ENCODE measurements at regions not wholly inside any gene's neighbourhood (a gene's known extent, or its start where the extent isn't known, plus 50 kb on each side); places are given as distances from the start of the nearest gene placed in this dataset.

DNA sequence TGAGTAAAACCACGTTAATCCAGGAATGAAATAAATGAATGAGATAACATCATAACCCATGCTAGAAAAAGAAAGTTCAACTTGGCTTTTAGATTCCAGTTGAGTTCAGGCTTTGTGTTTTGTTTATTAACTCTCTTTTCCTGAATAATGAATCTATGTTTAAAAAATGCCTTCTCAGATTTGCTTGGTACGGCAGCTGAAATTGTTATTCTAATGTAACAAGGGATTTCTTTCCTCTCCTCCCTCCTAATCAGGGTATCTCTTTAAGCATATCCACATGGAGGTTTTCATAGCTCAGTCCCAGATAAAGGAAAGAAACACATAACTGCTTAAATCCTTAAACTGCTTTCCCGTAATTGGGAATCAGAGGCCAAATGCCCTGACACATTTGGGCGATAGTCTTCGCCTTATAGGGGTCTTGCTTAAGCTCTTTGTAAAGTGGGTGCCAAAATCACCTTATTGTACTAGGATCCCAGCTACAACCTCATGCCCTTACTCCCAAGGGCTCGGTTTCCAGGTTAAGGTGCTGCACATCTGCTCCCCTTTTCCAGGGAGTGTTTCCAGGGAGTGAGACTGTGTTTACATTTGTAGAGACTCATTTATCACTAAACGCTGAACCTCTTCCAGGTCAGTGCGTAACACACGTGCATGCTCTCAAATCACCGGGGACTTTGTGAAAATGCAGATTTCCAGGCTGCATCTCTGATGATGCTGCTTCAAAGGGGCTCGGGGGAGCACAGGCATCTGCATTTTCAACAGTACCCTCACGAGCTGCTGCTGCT lies 142.8 kb upstream of the FOXF1 start:
- FAIRE-seq = no peak

DNA sequence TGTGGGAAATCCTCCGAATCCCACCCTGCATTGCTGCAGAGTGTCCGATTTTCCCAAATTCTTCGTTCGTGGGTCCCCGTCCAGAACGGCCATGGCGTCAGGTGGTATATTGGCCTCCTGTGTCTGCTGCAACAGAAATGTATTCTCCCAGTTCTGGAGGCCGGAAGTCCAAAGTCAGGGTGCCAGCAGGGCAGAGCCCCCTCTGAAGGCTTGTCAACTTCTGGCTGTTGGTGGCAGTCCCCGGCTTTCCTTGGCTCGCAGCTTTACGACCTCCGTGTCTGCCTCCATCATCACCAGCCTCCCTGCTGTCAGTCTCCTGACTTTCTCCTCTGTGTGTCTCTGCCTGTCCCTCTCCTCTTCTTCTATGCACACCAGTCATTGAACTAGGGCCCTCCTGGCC lies 142.1 kb upstream of the FOXF1 start:
- DNase-seq (ENCODE audit: insufficient read length, low spot score) (no peak), FAIRE-seq (no peak)

More for the DNA sequence above, 142.8 kb upstream of the FOXF1 start:
- DNase-seq (ENCODE audit: insufficient read length, low spot score) = no peak

DNA sequence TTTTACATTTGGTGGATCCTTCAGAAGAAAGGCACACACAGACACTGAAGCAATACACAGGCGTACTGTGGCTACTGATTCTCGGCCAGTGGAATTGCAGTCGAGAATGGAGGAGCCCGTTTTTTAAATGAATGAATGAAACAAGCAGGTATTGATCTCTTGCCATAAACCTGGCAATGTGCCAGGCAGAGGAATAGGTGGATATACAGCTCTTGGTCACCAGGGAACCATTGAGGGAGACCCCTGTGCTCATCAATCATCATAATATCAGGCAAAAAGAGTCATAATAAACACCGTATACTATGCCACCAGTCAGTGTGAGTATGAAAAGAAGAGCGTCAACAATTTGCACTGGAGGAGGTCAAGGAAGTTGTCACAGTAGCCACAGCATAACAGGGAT lies 140.3 kb upstream of the FOXF1 start:
- DNase-seq (ENCODE audit: insufficient read length, low spot score) = no peak
- FAIRE-seq = no peak

DNA sequence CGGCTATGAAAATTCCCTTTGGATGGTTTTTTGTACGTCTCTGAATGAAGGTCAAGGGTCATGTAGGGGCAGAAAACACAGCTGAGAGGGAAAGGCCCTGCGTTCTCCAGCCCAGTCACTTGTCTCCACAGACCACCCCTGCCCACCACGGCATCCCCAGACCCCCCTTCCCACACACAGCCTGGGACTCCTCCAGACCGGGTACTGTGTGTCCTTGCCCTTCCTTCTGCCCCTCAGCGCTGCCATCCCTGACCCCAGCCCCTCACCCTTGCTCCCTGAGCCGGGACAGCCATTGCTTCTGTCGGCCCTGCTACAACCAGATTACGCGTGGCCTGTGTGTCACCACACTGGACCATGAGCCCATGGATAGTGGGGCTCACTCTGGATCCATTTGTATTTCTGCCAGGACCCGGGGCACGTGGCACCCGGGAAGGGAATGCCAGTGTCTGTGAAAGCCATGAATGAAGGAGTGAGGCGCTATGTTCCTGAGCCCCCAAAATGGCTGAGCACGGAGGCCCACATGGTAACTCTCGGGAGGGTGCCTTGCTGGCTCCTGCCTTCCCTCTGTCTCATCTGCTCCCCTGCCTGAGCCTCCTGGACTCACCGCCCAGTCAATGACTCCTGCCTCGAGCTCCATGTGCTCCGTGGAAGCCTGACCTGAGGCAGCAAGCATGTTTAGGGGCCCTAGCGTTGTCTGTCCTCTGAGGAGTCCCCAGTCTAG lies 139.1 kb upstream of the FOXF1 start:
- no peak for FAIRE-seq

DNA sequence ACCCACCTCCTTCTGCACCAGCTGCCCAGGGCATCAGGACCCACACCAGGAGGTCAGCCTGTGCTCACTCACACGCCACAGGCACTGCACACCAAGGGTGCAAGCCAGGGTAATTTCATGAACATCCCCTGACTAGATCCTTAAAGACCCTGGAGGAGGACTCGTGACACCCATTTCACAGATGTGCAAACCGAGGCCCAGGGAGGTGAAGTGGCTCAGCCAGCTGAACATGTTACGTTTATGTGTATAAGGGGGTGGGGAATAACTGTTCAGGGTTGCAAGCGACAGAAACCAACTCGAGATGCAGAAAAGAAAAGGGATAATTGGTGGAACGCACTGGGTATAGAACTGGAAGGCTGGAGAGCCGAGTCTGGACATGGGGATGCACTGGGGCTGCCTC lies 138.1 kb upstream of the FOXF1 start:
- FAIRE-seq (no peak), DNase-seq (ENCODE audit: insufficient read length, low spot score) (no peak)

More for the DNA sequence above, 139.1 kb upstream of the FOXF1 start:
- DNase-seq (ENCODE audit: insufficient read length, low spot score) = no peak

DNA sequence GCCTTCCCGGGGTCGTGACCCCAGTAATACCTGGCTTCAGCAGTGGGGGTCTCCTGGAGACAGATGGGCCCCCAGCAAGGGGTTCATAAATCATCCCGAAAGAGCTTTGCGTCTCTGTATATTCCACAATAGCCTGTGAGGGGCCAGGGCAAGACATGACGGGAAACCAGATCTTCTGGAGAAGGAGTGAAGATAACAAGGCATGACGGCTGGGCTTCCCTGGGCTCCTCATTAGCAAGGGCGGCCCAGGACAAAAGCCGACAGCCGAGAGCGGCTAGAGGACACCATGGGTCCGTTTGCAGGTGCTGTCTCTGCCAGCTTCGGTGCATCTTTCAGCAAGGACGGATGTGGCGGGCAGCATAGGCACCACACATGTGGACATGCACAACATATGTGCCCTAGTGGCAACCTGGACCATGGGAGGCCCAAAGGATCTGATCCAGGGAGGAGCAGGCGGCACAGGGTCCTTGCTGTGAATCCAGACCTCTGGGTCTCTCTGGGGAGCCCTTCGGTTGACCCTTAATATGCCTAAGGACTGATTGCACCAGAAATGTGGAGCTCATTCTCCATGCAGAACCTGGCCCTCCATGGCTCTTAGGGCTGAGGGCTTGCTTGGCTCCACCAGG lies 136.9 kb upstream of the FOXF1 start:
- no peak for FAIRE-seq

DNA sequence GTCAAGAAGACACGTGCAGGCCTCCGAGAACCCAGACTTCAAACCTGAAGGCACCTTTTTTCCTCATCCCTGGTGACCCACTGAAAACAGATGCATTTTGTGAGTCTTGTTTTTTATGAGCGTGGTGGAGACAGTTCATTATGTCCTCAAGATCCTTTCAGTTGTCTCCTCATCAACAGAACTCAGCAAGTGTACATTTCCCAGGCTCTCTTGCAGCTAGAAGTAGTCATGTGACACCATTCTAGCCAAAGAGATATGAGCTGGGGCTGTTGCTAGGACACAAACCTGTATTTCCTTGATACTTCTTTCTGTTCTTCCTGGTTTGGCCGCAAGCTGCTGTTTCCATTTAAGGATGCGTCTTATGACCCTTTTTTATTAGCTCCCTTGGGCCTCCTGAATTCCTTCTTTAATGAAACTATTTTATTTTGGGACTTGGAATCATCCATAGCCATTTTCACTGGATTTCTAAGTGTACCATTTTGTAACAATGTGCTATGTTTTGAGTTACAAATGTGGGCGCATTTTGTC lies 135.7 kb upstream of the FOXF1 start:
- DNase-seq (ENCODE audit: insufficient read length, low spot score) (no peak), FAIRE-seq (no peak)

More for the DNA sequence above, 136.9 kb upstream of the FOXF1 start:
- no peak for DNase-seq (ENCODE audit: insufficient read length, low spot score)

DNA sequence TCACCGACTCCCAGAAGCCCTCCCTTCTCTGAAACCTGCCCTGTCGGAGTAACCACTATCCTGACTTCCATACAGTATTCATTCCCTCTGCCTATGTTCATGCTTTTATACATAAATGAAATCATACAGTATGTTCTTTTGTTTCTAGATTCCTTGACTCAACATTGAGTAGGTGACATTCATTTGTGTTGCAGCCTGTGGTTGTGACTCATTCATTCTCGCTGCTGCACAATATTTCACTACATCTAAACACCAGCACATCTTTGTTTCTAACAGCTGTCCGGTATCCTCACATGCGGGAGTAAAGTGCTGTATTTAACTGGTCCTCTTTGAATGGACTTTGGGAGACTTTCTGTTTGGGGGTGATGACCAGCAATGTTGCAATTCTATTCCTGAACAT lies 135.0 kb upstream of the FOXF1 start:
- DNase-seq (ENCODE audit: insufficient read length, low spot score) (no peak), FAIRE-seq (no peak)

DNA sequence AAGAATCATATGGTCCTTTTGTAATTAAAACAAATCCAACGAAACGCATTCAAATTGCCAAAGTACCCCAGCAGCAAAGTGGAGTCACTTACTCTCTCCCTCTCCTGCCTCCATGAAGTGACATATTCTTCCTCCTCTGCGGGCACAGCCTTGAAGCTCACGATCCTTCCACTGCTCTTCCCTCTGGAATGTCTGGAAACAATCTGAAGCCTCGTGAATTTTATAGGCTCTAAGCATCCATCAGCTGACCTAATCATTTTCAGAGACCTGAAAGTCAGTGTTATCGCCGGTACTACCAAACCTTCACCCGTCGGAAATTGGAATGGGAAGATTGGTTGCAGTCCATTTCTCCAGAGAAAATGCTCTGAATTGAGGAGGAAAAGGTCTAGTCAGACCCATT lies 134.5 kb upstream of the FOXF1 start:
- no peak for DNase-seq (ENCODE audit: insufficient read length, low spot score)
- FAIRE-seq = no peak

DNA sequence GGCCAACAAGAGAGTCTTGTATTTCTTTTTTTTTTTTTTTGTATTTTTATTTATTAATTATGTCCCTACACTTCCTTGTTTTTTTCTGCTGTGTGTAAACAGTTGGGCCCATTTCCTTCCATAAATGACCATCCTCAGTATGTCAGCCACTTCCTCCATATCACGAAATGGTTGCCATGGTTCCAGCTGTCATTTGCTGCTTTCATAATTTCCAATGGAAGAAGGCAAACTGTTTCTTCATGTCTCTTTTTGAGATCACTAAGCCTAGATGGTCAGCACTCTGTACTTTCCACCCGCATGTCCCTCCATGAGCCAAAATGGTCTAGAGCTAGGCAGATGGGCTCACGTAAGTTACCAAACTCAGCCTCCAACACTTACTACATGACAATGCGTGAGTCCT lies 133.5 kb upstream of the FOXF1 start:
- DNase-seq (ENCODE audit: insufficient read length, low spot score) (no peak), FAIRE-seq (no peak)

DNA sequence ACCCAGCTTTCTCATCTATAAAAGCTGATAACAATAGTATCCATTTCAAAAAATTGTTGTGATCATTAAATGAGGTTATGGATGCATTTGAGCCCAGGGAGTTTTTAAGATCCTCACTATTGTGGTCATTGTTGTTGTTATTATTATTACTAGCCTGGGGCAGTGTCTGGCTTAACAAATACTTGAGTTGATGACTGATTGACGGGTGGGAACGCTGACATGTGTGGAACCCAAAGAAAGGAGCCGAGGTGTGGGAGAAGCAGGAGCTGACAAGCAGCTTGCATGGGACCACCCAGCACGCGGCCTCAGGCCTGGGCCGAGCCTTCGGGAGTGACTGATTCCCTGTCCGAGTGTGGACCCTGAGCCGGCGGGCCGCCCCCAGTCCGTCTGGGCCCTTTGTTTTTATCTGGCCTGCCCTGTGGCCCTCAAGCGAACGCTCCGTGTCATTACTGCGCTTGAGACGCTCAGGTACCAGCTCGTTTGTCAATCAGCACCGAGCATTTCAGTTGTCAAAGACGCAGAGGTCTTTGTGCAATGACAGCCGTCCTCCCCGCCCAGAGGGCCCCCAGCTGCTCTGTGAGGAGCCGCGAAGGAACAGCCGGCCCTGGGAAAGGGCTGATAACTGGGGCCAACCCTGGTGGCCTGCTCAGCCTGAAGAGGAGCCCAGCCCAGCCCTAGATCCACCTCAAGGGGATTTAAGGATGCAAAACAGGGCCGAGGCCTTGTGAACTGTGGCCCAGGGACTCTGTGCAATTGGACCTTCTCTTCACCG lies 132.9 kb upstream of the FOXF1 start:
- FAIRE-seq (no peak), DNase-seq (ENCODE audit: insufficient read length, low spot score) (no peak)

DNA sequence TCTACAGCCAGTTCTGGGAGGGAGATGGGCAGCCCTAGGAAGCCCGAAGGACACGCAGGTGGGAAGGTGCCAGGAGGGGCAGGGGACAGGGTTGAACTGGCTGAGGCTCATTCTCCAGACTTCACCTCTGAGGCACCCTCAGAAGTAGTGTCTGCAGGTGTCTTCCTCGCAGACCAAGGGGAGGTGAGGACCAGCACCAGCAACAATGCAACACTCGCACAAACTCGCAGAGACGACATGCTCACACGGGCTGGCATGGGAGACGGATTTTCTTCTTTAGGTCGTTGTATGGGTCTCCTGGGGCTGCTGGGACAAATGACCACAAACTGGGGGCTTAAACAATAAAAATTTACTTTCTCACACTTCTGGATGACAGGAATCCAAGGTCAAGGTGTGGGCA lies 132.2 kb upstream of the FOXF1 start:
- FAIRE-seq (no peak), DNase-seq (ENCODE audit: insufficient read length, low spot score) (no peak)

DNA sequence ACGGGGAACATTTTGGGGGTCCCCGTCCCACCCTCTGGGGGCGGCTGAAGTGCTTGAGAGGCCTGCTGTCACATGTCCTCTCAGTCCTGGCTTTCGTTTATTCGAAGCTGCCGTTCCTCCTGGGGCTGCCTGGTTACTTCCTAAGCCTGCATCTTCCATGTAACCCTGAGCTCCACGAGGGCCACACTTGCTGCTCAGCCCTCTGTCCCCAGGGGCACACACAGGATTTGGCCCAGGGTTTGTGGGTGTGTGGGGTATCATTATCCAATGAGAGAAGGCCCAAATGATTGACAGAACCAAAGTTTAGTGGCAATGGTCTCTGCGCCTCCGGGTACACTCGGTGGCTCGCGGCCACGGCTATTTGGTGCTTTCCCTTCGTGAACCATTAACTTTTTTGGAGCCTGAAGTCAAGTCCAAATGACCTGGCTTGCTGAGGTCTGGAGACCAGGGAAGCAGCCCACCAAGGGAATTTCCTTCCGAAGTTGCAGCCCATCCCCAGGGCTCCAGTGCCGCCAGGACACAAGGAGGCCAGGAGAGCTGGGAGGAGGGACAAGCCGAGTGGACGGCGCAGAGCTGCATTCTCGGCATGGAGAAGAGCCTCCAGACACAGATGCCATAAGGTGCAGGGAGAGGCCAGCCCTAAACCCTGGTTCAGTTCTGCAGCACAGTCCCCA lies 131.4 kb upstream of the FOXF1 start:
- FAIRE-seq (no peak), DNase-seq (ENCODE audit: insufficient read length, low spot score) (no peak)

DNA sequence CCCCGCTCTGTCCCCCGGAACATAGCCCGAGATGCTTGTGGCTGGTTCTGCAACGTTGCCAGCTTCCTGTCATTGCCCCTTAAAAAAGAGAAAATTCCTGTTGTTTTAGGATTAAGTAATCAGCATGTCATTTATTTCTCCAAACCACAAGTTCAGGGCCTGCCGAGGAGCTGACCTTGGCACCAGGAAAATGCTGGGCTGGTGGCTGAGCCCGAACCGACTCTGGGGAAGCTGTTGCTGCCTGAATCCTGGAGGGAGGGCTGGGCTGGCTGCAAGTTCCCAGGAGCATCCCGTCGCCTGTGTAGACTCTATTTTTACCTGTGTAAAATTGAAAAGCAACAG lies 130.9 kb upstream of the FOXF1 start:
- DNase-seq (ENCODE audit: insufficient read length, low spot score) = no peak
- FAIRE-seq = no peak

DNA sequence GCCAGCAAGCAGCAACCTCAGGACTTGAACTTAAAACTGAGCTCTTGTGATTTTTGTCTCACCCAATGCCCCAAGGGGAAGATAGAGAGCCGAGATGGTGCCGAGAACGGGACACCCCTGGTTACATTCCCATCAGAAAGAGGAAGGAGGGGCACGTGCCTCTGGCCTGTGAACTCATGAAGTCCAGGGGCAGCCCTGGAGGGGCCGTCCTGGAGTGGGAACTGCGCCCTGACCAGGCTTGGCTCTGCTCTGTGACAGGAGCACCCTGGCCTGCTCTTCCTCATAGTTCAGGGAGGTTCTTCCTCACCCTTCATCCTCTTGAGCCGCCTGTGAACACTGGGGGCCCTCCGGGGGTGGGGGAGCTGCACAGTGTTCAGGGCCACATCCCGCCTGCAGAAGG lies 130.3 kb upstream of the FOXF1 start:
- FAIRE-seq = no peak
- DNase-seq (ENCODE audit: insufficient read length, low spot score) = no peak

DNA sequence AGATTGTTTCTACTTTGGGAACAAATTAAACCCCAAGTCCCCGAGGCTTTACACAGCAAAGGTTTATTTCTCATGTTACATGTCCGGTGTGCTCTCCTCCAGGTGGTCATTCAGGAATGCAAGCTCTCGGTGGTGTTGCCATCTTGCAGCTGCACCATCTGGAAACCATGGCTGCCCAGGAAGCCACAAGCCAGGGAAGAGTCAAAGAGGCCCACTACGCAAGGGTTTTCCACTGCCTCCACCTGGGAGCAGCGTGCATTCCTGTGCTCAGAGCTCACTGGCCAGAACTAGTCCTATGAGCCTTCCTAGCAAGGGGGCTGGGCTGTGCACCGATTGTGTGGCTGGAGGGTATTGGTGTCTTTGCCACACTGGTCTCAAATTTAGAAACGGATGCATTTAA lies 128.8 kb upstream of the FOXF1 start:
- DNase-seq (ENCODE audit: insufficient read length, low spot score) (no peak), FAIRE-seq (no peak)

DNA sequence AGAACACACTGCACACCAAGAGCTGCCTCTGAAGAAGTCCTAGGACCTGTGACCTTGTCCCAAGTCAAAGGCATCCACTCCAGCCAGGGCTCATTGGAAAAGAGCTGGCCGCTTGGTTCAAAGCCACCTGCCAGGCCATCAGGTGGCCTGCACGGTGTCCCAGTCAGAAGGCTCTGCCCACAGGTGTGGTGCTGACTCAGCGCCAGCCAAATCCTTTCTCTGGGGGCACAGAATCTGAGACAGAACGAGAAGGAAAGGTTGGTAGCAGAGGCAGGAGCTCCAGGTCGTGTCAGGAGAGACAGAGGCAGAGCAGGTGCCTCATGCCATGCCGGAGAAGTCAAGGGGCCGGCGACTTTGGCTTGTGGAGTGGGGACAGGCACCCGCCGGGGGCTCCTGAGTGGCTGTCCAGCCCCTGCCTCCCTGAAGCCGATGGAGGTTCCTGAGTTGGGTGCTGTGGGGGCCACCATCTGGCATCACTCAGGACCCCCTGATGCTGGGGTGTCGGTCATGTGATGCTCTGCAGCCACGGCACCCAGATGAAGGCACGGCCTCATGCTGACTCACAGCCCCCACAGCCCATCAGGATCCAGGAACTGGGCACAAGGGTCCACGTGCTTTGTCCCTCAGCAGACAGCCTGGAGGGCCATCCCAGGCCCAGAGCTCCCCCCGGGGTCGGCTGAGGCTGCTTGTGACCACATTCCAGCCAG lies 128.1 kb upstream of the FOXF1 start:
- DNase-seq (ENCODE audit: insufficient read length, low spot score) (no peak), FAIRE-seq (no peak)

DNA sequence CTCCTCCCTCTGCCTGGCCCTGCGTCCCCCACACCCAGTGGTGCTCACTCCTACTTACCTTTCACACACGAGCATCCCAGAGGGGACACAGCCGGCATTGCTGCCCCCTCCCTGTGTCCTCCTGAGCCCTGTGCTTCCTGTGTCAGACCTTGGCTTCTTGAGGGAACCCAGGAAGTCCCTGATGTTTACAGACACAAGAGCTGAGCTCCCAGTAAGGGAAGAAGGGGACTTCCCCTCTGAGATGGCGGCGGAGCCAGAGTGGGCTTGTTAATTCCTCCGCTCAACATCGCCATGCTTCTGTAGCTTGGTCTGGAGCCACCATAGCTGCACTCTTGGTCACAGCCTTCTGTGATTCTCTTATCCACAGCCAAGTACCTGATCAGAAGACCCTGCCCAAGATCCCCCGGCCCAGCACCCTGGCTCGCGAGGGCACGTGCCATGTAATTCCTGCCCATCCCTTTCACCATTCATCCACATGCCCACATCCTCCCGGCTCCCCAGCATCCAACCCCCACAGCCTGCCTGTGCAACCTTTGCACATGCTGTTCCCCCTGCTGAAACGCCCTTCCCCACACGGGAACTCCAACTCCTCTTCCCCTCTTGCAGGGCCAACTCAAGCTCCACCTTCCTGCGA lies 127.4 kb upstream of the FOXF1 start:
- FAIRE-seq (no peak), DNase-seq (ENCODE audit: insufficient read length, low spot score) (no peak)

DNA sequence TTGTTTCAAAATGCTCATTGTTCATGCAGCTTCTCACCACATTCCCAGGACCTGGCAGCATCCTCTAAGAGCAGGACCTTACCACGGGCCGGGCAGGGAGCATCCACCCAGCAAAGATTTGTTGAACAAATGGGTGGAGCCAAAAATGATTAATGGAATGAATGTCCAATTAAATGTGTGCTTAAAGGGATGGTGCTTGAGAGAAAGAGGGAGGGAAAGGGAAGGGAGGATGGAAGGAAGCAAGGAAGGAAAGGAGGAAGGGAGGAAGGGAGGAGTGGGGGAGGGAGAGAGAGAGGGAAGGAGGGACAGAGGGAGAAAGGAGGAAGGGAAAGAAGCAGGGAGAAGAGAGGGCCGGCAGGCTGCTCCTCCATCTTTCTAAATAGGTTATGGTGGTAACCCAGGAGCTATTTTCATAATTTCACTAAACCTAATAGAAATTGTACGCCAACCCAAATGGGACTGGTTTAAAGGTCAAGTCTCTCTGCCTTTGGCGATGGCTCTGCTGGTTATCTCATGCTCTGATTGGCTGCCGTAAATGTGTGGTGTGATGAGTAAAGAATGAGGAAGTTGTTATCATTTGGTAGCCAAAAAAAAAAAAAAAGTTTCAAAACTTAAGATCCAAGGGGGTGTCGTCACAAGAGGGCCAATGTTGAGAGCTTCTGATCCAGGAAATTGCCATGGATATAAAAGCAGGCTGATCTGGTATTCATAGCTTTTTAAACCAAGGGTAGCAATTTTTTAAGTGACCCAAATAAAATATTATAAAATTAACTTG lies 126.7 kb upstream of the FOXF1 start:
- FAIRE-seq (no peak), DNase-seq (ENCODE audit: insufficient read length, low spot score) (no peak)
